ENCODE measurements at regions not wholly inside any gene's neighbourhood (a gene's known extent, or its start where the extent isn't known, plus 50 kb on each side); places are given as distances from the start of the nearest gene placed in this dataset.
"Not testable (repeated sequence)": the region's sequence is repeated elsewhere in the genome, so short reads cannot be mapped to it uniquely, and the experiment has no call there.

DNA sequence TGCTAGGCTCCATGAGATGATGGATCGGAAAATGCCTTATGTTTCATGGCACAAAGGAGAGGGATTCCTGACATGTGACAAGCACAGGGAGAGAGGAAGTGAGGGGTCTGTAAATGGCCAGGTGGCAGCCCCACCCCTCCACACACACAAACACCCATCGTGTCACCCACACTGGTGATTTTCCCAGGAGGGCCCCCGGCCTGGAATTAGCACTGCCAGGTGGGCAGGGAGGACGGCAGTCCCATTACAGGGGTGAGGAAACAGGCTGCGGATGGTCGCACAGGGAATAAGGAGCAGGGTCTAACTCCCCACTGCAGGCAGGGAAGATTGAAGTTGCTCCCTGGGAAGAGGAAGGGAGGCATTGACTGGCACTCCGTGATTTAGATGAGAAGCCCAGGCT is 395.3 kb upstream of the ZNF337 start:
- not testable (repeated sequence) for DNase-seq

- not testable (repeated sequence) for DNase-seq
Observed at GRCh38 chr20:26086195-26086594, 389.5 kb upstream of the ZNF337 start.

- not testable (repeated sequence) for DNase-seq
Observed at GRCh38 chr20:26073972-26074371, 377.3 kb upstream of the ZNF337 start.

GRCh38 chr20:26059324-26059723 is 362.7 kb upstream of the ZNF337 start:
- not testable (repeated sequence) for DNase-seq

GRCh38 chr20:26058446-26058845 is 361.8 kb upstream of the ZNF337 start:
- DNase-seq, result not testable (repeated sequence)

DNA sequence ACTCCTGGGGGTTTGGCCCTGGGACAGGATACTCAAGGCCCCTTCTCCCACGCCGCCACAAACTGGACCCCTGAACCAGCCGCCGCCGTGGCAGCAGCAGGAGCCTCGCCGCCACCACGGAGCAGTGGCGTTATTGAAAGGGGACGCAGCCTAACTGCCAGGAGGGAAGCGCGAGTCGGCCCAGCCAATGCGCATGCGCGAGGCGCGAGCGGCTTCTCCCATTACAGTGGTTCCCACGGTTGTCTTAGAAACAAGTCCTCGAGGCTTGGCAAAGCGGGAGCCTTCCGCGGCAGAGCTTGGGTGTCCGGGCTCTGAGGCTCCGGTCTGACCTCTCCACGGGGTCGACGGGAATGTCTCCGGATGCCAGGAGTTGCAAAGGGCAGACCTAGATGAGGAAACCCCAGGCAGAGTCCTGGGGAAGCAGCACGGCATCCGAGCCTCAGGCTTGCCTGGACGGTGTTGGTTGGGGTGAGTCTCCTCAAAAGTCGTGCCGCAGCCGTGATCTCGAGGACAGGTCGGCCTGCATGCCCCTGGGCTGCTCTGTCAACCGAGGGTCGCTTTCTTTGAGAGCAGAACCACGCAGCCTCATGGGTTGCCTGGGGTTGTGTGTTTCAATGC is 360.6 kb upstream of the ZNF337 start:
- DNase-seq, result not testable (repeated sequence)

- DNase-seq, result not testable (repeated sequence)
Observed at GRCh38 chr20:26025792-26026191, 329.1 kb upstream of the ZNF337 start.

GRCh38 chr20:26010942-26011276 is 314.3 kb upstream of the ZNF337 start:
- not testable (repeated sequence) for DNase-seq

GRCh38 chr20:26010224-26010941 is 313.7 kb upstream of the ZNF337 start:
- DNase-seq, result not testable (repeated sequence)

- DNase-seq, result peak; percentile 8
Observed at GRCh38 chr20:26009402-26010223, 313.0 kb upstream of the ZNF337 start.

- not testable (repeated sequence) for DNase-seq
Observed at GRCh38 chr20:26008026-26008425, 311.4 kb upstream of the ZNF337 start.

DNA sequence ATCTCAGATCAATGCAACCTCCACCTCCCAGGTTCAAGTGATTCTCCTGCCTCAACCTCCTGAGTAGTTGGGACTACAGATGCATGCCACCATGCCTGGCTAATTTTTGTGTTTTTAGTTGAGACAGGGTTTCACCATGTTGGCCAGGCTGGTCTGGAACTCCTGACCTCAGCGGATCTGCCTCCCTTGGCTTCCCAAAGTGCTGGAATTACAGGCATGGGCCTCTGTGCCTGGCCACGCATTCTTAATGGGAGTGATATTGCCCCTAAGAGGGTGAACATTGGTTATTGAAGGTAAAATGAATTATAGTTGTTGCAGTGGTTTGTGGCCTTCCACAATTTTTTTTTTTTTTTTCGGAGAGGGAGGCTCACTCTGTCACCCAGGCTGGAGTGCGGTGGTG is 309.5 kb upstream of the ZNF337 start:
- DNase-seq, result not testable (repeated sequence)

GRCh38 chr20:26003959-26004358 is 307.3 kb upstream of the ZNF337 start:
- DNase-seq, result not testable (repeated sequence)

- not testable (repeated sequence) for DNase-seq
Observed at GRCh38 chr20:25997367-25998038, 300.9 kb upstream of the ZNF337 start.

DNA sequence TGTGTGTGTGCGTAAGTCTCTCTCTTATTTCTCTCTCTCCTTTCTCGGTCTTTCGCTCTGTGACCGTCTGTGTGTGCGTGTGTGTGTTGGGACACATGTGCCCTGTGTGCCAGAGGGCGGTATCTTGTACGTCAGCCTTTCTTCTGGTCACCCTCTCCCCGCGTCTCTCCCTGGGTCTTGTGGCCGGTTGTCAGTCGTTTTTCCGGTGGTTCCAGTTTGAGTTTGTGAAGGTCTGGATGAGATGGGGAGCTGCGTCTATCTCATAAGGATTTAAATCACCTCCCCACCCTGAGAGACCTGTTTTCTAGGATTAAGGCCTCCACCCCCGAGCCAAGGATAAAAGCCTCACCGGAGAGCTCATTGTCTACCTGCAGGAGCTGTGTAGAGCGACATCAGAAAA is 295.5 kb upstream of the ZNF337 start:
- DNase-seq, result no peak

- no peak for DNase-seq
Observed at GRCh38 chr20:25991756-25992130, 295.1 kb upstream of the ZNF337 start.

- DNase-seq, result no peak
Observed at GRCh38 chr20:25991051-25991755, 294.6 kb upstream of the ZNF337 start.

GRCh38 chr20:25989686-25990085 is 293.0 kb upstream of the ZNF337 start:
- not testable (repeated sequence) for DNase-seq

GRCh38 chr20:25989196-25989595 is 292.5 kb upstream of the ZNF337 start:
- DNase-seq, result no peak

DNA sequence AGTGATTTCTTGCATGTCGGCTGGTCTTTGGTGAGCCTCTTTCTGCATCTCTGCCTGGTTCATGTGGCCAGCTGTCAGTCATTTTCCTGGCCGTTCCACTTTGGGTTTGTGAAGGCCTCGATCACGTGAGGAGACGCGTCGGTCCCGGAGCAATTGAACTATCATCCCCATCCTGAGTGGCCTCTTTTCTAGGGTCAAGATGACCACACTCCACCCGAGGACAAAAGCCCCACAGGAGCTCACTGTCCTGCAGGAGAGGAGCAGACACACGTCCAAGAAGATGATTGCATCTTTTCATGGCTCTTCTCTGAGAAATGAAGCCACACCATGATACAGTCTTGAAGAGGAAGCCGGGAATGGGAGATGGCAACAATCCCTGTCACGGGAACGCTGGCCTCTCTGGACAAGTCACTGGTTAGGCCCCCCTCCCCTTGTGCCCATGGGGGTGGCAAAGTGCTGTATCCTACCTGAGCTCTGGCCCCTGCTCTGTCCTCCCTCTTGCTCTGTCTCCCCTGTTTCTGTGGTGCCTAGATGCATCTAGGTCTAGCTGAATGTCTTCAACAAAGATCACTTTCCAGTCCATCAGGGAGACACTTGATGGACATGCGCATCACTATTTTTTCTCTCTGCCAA is 291.4 kb upstream of the ZNF337 start:
- not testable (repeated sequence) for DNase-seq

DNA sequence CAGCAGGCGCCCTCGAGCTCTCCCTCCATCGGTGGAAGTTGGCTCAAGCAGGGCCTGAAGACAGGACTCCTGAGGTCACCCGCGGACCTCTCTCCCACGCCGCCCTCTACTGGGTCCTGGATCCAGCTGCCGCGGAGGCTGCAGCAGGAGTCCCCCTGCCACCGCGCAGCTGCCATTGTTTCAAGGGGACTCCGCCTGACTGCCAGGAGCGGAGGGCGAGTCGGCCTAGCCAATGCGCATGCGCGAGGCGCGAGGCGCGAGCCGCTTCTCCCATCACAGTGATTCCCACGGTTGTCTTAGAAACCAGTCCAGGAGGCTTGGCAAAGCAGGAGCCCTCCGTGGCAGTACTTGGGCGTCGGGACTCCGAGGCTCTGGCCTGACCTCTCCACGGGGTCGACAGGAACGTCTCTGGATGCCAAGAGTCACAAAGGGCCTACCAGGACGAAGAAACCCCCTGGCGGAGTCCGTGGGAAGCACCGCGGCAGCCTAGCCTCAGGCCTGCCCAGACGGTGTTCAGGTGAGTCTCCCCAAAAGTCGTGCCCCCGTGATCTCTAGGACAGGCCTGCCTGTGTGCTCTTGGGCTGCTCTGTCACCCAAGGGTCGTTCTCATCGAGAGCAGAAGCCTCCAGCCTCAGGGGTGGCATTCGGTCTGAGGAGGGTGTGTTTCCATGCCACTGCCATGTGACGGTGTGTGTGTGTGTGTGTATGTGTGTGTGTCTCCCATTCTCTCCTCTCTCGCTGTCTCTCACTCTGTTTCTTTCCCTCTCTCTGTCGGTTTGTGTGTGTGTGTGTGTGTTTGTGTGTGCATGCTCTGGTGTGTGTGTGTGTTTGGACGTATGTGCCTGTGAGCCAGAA is 290.6 kb upstream of the ZNF337 start:
- peak; percentile 52 for DNase-seq
